ENCODE measurements at regions not wholly inside any gene's neighbourhood (a gene's known extent, or its start where the extent isn't known, plus 50 kb on each side); places are given as distances from the start of the nearest gene placed in this dataset.

DNA sequence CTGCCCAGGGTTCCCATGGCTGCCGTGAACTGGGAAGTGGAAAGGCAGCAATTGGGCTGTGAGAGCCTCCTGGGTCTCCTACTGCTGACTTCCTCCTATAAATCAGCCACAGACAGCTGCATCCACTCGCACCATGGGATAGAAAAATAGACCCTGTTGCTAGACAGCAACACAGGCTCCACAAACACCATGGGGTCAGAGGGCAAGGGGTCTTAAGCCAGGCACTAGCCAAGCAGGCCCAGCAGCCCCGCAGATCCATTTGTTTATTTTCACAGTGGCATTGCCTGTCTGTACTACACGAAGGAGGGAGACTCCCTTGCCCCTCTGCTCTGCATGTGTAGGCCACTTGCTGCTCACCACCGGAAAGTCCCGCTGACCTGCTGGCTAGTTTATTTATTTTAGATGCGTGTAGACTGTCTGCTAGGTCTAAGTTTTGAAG lies 139.8 kb downstream of the DACT1 start:
- Histone ChIP-seq H4K91ac (ENCODE audit: insufficient read length, low read depth, low read length) (no peak overlapping the region), H3K18ac (ENCODE audit: insufficient read length, low read depth, low read length) (no peak overlapping the region), H3K14ac (ENCODE audit: insufficient read depth, low read length) (no peak overlapping the region), H2BK15ac (ENCODE audit: low read depth, low read length) (no peak overlapping the region), H3K27ac (ENCODE audit: insufficient read length, low read depth, low read length) (no peak overlapping the region), H2AK5ac (ENCODE audit: insufficient read length, low read length) (no peak overlapping the region), H2BK120ac (ENCODE audit: low read depth, low read length, poor library complexity, severe bottlenecking) (no peak overlapping the region), H3K4ac (ENCODE audit: low read depth, low read length) (no peak overlapping the region), H2BK12ac (ENCODE audit: insufficient read length, low read depth, low read length) (no peak overlapping the region), H3K56ac (ENCODE audit: insufficient read length, low read depth, low read length) (no peak overlapping the region), H3K79me2 (ENCODE audit: insufficient read depth, low read length) (no peaks in the 10 kb centered on the region), H3K4me2 (ENCODE audit: insufficient read depth, insufficient read length, low read length) (no peak overlapping the region), H4K20me1 (ENCODE audit: control insufficient read depth, insufficient read depth, insufficient read length) (no peaks in the 10 kb centered on the region), H3K27me3 (ENCODE audit: insufficient read depth, low read length) (no peaks in the 10 kb centered on the region), H4K8ac (replicated peaks; ENCODE audit: insufficient read length, low read depth, low read length) (no peak overlapping the region), H3K23ac (ENCODE audit: insufficient read length, low read depth, low read length) (no peak overlapping the region), H3K9me3 (ENCODE audit: control insufficient read depth, low read depth, low read length) (no peaks in the 10 kb centered on the region), H4K5ac (ENCODE audit: insufficient read length, low read depth, low read length) (no peak overlapping the region), H2BK5ac (ENCODE audit: insufficient read length, low read length) (no peak overlapping the region), H3K79me1 (ENCODE audit: insufficient read depth, low read depth, low read length, poor library complexity, severe bottlenecking) (no peaks in the 10 kb centered on the region), H3K23me2 (ENCODE audit: insufficient read length, low read depth, low read length, poor library complexity, severe bottlenecking) (no peaks in the 10 kb centered on the region), H3T11ph (ENCODE audit: low read length) (no peak overlapping the region), H3K4me1 (ENCODE audit: insufficient read depth, low read length) (peaks cover 3% of the 10 kb centered on the region), H2BK20ac (ENCODE audit: low read depth, low read length, poor library complexity, severe bottlenecking) (no peak overlapping the region), H3K9ac (ENCODE audit: extremely low read depth, insufficient read length, low read length) (no peak overlapping the region), H2AFZ (ENCODE audit: low read length) (no peak overlapping the region)
- Mint-ChIP-seq H3K4me3 (no peak overlapping the region), H3K36me3 (ENCODE audit: insufficient read depth in 1 of 3, low read depth in 3 of 3) (peaks cover 0 to 4% (median 0%) of the 10 kb centered on the region in 3 experiments; a peak in 2 of 7 replicates), H3K27me3 (ENCODE audit: low read depth) (peaks cover 48% of the 10 kb centered on the region), H3K4me1 (peaks cover 13 to 17% of the 10 kb centered on the region in 2 experiments), H3K27ac (no peak overlapping the region), H3K9me3 (peaks cover 3 to 7% of the 10 kb centered on the region in 2 experiments; a peak in 4 of 5 replicates)
- WGBS (ENCODE audit: extremely low coverage, insufficient read length, low lambda C conversion rate): no CpG with 5 or more reads among the region's 7 CpGs
- TF ChIP-seq, protein P1, sequence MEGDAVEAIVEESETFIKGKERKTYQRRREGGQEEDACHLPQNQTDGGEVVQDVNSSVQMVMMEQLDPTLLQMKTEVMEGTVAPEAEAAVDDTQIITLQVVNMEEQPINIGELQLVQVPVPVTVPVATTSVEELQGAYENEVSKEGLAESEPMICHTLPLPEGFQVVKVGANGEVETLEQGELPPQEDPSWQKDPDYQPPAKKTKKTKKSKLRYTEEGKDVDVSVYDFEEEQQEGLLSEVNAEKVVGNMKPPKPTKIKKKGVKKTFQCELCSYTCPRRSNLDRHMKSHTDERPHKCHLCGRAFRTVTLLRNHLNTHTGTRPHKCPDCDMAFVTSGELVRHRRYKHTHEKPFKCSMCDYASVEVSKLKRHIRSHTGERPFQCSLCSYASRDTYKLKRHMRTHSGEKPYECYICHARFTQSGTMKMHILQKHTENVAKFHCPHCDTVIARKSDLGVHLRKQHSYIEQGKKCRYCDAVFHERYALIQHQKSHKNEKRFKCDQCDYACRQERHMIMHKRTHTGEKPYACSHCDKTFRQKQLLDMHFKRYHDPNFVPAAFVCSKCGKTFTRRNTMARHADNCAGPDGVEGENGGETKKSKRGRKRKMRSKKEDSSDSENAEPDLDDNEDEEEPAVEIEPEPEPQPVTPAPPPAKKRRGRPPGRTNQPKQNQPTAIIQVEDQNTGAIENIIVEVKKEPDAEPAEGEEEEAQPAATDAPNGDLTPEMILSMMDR (conservative IDR thresholded peaks at IDR 0.05): no peak
- DNase-seq: no peak
